NCI-H1436 treated with DMSO at 0.1 percent for 48 hours (cell line): ENCODE measurements at regions not wholly inside any gene's neighbourhood (a gene's known extent, or its start where the extent isn't known, plus 50 kb on each side); places are given as distances from the start of the nearest gene placed in this dataset.

Experiments
- DNase-seq: peaks from one replicate; lab custom pipeline; 2025; lab: John Stamatoyannopoulos, UW

DNA sequence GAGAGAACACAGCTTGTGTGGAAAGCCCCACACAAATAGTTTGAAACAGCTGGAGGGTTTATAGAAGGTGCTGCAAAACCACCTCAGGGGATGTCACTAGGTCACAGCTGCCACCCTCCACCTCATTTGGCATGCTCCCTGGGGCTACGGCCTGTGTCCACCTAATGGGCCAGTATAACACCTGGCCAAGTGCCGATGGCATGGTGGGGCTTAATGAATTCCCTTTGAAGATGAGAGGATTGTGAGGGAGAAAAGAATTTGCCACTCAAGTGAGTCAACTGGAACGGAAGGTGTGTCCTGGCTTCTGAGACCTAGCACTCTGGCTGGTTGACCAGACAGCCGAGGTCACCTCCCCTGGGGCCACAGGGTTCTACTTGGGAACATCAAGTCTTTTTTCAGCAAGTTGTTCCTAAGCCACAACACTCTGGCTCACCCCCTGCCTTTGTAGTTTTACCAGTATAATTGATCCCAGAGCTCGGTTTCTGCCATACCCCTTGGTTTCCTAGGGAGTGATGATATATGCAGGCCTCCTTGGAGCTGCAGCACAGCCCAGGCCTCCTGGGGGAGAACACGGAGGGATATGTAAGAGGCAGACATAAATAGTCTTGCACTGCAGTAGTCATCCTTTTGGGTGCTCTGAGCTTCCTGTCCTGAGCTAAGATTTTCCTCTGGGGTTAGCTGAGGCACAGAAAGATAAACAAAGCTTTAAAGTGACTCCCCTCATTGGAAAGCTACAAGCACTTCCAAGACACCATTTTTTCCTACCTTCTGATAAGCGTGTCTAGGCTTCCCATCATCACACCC is 178.2 kb upstream of the LPP start:
- DNase-seq = no peak

DNA sequence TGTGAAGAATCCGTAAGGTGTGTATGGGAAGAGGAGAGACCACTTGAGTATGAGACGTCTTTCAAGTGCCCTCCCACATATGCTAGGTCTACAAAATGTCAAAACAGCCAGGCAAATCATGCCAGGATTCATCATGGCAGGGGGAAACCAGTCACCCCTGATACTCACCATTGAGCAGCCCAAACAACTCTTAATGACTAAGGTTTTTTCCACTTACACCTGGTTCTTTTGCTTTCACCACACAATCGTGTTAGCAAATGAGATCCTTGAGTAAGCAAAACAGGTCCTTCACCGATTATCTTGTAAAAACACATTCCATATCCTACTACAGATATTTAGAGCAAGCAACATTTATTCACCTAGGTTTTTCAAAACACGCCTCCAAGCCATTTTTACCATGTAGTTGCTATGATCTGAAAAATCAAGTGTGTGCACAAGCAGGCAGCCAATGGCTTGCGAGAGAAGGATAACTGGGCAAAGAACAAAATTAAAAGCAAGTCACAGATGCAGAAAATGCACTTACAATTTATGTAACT is 177.5 kb upstream of the LPP start:
- DNase-seq = no peak

- no peak for DNase-seq
Observed at GRCh38 chr3:187977659-187978058, 176.3 kb upstream of the LPP start.

- no peak for DNase-seq
Observed at GRCh38 chr3:187978433-187979011, 175.4 kb upstream of the LPP start.

DNA sequence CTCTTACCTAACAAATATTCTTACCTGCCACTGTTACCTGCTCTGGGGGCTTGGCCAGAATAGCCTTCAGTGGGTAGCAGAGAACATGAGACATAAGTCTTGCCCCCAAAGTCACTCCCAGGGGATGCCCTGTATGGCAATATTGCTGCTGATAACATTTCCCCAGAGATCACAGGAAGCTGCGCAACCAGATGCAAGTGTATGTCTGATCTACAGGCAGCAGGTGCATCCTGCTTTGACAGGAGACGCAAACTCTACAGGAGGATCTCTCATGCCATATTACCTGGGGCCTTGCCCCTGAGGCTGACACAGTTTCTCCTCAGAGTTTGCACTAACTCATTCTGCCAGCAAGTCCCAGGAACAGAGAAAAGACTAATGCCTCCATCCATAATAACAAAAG is 174.4 kb upstream of the LPP start:
- peak; percentile 83 for DNase-seq

DNA sequence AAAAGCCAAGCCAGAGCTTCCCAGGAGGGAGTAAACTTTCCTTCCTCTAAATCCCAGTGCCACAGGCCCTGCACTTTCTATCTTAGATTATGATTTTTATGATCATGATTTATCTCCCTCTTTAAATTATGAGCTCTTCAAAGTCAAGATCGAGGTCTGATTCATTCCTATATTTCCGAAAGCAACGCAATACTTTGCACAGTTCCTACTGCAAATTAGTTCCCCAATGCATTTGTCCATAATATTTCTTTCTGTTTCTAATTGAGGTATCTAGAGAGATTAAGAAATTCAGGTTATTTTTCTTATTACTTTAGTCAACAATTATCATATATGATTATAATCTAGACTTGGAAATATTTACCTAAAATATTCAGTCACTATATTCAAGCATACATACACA is 173.1 kb upstream of the LPP start:
- DNase-seq = no peak

GRCh38 chr3:187982142-187982541 is 171.8 kb upstream of the LPP start:
- DNase-seq = no peak

- DNase-seq = no peak
Observed at GRCh38 chr3:187983484-187984124, 170.4 kb upstream of the LPP start.

DNA sequence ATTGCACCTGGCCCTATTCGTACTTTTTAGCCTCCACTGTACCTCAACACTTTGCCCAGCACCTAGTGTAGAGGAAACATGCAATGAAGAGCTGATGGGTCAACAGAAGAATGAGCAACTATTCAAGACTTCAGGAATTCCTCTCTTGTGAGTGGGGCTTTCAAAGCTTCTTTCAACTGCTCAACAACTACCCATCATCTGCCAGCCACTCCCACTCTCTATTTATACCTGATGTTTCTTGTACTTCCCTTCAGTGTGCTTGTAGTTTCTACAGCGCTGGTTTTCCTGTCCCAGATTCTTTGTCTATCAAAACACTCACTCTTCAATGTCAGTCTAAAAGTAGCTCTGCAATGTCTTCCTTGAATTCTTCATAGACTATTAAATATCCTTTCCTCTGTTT is 168.3 kb upstream of the LPP start:
- DNase-seq = no peak

GRCh38 chr3:187986514-187986934 is 167.4 kb upstream of the LPP start:
- no peak for DNase-seq

DNA sequence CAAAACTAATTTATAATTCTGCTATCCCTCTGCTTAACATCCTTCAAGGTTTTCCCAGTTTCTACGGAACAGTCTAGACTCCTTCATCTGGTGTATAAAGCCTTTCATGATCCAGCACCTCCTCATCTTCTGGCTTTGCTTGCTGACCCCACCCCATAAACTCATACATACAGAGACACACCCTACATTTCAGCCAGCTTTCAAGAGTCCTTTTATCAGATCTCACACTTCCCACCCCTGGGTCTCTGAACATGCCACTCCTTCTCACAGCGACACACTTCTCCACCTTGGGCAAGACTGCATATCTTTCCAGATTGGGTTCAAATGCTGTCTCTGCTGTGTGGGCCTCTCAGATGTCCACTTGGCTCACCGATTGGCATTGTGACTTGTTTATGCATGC is 166.8 kb upstream of the LPP start:
- DNase-seq = no peak

DNA sequence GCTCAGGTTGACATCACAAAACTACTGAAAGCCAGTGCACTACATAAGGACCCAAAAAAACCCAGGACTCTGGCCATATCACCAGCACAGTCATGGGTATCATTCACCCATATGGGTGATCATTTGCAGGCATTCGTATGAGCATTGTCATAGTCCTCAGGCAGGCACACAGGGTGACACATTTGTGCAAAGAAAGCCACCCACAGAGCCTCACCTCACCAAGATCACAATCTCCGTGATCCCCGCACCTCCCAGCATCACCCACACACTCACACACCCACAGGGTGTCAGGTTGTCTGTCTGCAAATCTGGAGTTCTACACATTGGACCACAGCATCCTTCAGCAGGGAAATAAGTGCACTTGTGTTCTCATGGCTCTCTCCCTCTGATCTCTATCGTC is 166.0 kb upstream of the LPP start:
- DNase-seq = no peak

- DNase-seq = no peak
Observed at GRCh38 chr3:187989575-187990153, 164.3 kb upstream of the LPP start.

GRCh38 chr3:187992609-187993008 is 161.3 kb upstream of the LPP start:
- no peak for DNase-seq

- DNase-seq = no peak
Observed at GRCh38 chr3:187994221-187995042, 159.5 kb upstream of the LPP start.

DNA sequence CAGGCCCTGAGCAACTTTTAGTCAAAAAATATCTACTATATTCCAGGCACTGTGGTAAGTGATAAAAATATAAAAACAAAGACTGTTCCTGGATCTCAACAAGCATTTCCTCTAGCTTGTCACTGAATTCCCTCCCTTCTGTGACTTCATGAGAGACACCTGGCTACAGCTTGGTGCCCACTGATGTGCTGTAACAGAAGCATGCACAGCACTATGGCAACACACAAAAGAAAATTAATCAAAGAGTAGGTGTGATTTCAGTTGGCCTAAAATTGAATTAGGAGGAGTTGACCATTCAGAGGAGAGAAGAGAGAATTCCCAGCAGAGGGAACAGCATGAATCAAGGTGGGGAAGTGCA is 158.9 kb upstream of the LPP start:
- no peak for DNase-seq

GRCh38 chr3:187995667-187996066 is 158.3 kb upstream of the LPP start:
- DNase-seq = no peak

GRCh38 chr3:187996609-187997008 is 157.3 kb upstream of the LPP start:
- DNase-seq = no peak

GRCh38 chr3:187997490-187997889 is 156.5 kb upstream of the LPP start:
- DNase-seq = no peak

DNA sequence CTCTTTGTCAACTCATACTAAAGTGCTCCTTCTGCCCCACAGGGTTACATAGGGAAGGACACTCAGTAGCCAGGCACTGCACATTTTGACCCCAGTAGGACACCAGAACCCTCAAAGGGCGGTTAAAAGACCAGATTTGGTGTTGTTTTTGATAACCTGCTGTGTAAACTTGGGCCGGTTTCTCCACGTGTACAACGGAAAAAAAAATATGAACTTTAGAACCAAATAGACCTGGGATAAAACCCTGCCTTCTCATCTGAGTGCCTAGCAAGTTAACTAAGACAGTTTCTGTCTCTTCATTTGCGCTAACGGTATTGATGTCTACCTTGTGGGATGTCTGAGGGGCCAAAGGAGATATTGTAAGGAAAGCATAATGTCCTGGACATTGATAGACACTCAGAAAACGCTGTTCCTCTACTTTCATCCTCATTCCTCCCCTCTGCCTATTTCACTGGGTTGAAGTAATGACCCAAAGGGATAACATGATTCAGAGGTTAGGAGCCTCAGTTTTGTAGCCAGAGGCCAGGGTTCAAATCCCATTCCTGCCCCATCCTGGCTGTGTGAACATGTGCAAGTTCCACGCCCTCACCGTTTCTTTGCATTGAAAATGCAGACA is 155.9 kb upstream of the LPP start:
- DNase-seq = no peak

- no peak for DNase-seq
Observed at GRCh38 chr3:187998611-187999010, 155.3 kb upstream of the LPP start.

DNA sequence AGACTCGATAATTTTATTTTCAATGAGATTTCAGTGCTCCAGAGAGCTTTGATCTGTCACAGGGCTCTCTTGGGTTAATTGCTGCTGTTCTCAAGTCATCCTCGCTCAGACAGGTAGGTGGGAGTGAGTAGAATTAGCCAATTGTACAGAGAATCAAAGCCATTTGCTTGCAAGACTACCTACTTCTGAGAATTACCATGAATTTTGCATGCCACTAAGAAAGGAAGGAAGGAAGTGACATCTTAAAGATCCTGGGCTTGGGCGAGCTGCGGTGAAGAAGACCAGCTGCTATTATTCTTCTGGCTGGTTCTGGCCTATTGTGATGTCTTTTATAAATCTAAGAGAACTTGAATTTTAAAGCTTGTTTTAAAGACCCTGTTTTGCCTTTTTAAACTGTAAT is 154.1 kb upstream of the LPP start:
- DNase-seq = no peak
